Activated T-helper 1 cell treated with anti-CD3 and anti-CD28 coated beads, Interleukin-2, amount 50 U/mL, for 16 hours (primary cell): ENCODE measurements at regions not wholly inside any gene's neighbourhood (a gene's known extent, or its start where the extent isn't known, plus 50 kb on each side); places are given as distances from the start of the nearest gene placed in this dataset.

ENCODE experiments used
- DNase-seq, 2 donors: peaks; one replicate each; pipeline ENCODE4 v3.0.0-alpha.2; 2020; ENCODE audit warnings: low read depth in 1 of 2, low spot score in 1 of 2

GRCh38 chr5:163387589-163388343 lies 49.6 kb upstream of the CCNG1 start:
- DNase-seq = no peak
